Urinary bladder (tissue), 3 donors: ENCODE measurements at regions not wholly inside any gene's neighbourhood (a gene's known extent, or its start where the extent isn't known, plus 50 kb on each side); places are given as distances from the start of the nearest gene placed in this dataset.

Experiments used
- DNase-seq: peaks from one replicate; pipeline ENCODE4 v3.0.0-alpha.2; 2015; ENCODE audit errors: extremely low spot score
- H3K27ac ChIP-seq: one replicate; pipeline ENCODE4 v1.5.1; 2013; ENCODE audit warnings: low read depth, mild to moderate bottlenecking, moderate library complexity
- H3K36me3 ChIP-seq: one replicate; pipeline ENCODE4 v1.6.1; 2013; ENCODE audit warnings: mild to moderate bottlenecking, moderate library complexity; ENCODE audit not compliant: insufficient read depth
- H3K4me1 ChIP-seq: one replicate; pipeline ENCODE4 v1.6.1; 2013; ENCODE audit warnings: mild to moderate bottlenecking, moderate library complexity; ENCODE audit not compliant: insufficient read depth
- H3K4me3 ChIP-seq: one replicate; pipeline ENCODE4 v1.5.1; 2013; ENCODE audit warnings: low read depth, low read length
- WGBS: extraction: QIAGEN DNeasy Blood & Tissue Kit; methylation state at CpG from one replicate; pipeline ENCODE4 v1.1.7; 2013; 5-methylcytosine and 5-hydroxymethylcytosine counted together
- donor health status: healthy with polysubstance abuse.
- donor health status: healthy.

DNA sequence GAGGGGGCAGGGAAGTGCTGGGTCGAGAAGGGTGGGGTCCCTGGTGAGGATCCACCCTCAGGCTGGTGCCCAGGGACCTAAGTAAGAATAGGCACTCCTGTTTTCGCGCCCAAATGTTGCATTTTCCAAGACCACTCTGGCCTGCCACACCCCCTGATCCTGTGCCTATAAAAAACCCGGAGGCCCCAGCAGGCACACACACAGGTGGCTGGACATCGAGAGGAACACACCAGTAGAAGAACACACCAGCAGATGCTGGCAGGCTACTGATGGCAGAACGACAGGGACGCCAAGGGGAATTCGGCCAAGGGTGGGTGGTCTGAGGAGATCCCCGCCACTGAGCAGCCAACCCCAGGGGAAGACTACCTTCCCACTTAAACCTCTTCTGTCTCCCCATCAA lies 633.9 kb upstream of the POT1 start:
- H3K4me1 ChIP-seq: no peaks in the 10 kb centered on the region
- no peak overlapping the region for H3K4me3 ChIP-seq
- no peak for DNase-seq
- 79% methylated on average over 9 of the region's 9 CpGs for WGBS
- no peak overlapping the region for H3K27ac ChIP-seq
- no peaks in the 10 kb centered on the region for H3K36me3 ChIP-seq

DNA sequence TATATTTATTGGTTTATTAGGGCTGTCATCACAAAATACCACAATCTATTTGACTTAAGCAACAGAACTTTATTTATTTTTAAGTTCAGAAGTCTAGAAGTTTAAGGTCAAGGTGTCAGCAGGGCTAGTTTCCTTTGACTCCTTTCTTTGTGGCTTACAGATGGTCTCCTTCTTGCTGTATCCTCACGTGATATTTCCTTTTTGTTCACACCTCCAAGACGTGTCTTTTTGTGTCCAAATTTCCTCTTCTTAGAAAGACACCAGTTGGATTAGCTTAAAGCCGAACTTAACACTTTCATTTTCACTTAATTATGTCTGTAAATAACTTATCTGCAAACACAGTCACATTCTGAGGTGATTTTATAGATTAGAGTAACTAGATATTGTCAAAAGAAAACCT lies 631.4 kb upstream of the POT1 start:
- no peak for DNase-seq
- H3K36me3 ChIP-seq: no peaks in the 10 kb centered on the region
- no peak overlapping the region for H3K4me3 ChIP-seq
- no peak overlapping the region for H3K27ac ChIP-seq
- H3K4me1 ChIP-seq: no peaks in the 10 kb centered on the region
- 51% methylated on average over 3 of the region's 3 CpGs for WGBS

DNA sequence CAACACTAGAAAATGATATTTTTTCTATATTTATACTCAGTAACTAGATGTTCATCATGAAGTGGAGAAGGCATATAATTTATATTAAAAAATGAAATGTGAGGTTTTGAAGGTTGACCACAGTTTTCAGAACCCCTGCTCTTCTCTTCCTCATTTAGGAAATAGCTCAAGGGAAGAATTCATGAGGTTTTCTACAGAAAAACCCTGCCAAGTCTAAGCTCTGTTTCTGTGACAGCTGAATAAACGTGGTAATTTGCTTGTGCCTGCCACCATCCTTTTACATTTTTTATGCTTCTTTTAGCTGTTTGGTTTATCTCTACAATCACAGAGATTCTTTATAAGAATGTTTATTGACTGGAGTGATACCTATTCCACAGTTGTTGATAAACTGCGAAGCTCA lies 630.3 kb upstream of the POT1 start:
- Histone ChIP-seq H3K27ac (no peak overlapping the region), H3K4me3 (no peak overlapping the region), H3K36me3 (no peaks in the 10 kb centered on the region), H3K4me1 (no peaks in the 10 kb centered on the region)
- 51% methylated on average over 2 of the region's 2 CpGs for WGBS
- no peak for DNase-seq

DNA sequence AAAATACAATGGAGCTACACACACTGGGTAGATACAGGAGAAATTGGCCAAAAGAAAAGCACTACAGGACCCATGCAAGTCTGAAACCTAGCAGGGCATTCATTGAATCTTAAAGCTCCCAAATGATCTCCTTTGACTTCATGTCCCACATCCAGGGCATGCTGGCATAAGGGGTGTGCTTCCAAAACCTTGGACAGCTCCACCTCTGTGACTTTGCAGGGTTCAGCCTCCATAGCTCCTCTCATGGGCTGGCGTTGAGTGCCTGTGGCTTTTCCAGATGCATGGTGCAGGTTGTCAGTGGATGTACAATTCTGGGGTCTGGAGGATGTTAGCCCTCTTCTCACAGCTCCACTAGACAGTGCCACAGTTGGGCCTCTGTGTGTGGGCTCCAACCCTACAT lies 626.3 kb upstream of the POT1 start:
- H3K4me3 ChIP-seq: no peak overlapping the region
- WGBS: 64% methylated on average over 1 of the region's 1 CpG
- DNase-seq: no peak
- no peaks in the 10 kb centered on the region for H3K36me3 ChIP-seq
- H3K4me1 ChIP-seq: no peaks in the 10 kb centered on the region
- H3K27ac ChIP-seq: no peak overlapping the region

DNA sequence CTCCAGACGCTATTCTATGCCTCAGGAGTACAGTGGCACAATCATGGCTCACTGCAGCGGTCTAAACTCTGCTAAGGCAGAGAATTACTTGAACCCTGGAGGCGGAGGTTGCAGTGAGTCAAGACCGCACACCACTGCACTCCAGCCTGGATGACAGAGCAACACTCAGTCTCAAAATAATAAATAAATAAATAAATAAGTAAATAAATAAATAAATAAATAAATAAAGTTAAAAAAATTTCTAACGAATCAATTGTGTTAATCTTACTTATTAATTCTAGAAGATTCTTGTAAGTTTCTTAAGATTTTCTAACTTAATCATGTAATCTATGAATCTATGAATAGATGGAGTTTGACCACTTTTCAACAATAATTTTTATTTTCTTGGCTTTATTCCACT lies 621.4 kb upstream of the POT1 start:
- Histone ChIP-seq H3K27ac (no peak overlapping the region), H3K4me1 (no peaks in the 10 kb centered on the region), H3K36me3 (no peaks in the 10 kb centered on the region), H3K4me3 (no peak overlapping the region)
- no peak for DNase-seq
- WGBS: 88% methylated on average over 5 of the region's 5 CpGs

DNA sequence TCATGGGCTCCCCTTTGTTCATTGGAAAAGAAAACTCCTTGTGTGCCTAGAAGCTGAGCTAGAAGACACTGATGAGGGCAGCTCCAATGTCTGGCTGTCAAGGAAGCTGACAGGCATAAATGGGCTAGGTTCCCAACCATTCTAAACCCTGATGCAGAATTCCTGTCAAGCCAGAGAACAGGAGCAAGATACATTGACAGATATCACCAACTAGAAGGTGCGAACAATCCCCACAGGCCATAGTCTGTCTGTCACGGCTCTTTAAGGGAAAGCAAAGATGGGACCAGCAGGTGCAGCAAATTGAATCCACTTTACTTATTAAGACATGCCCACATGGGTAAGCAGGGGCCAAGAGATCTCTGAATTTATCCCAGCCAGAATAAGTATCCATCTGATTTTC lies 617.9 kb upstream of the POT1 start:
- Histone ChIP-seq H3K36me3 (no peaks in the 10 kb centered on the region), H3K27ac (no peak overlapping the region), H3K4me1 (no peaks in the 10 kb centered on the region), H3K4me3 (no peak overlapping the region)
- DNase-seq: no peak
- WGBS: 86% methylated on average over 2 of the region's 2 CpGs

DNA sequence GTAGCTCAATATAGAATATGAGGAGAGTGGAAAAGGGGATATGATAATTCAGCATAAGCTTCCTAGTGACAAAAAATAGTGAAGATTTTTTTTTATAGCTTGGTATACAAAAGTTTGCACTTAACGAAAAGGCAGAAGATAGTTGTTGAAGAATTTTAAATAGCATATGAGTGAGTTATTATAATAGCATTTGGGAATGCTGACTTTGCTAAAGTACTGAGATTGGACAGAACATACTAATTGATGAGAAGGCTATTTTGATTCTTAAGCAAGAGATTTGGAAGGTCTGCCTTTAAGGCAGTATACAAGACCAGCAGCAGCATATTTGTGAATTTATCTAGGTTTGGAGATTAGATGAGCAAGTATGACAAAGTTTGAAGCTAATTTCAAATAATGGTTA lies 600.9 kb upstream of the POT1 start:
- WGBS: 82% methylated on average over 1 of the region's 1 CpG
- Histone ChIP-seq H3K4me3 (no peak overlapping the region), H3K27ac (no peak overlapping the region)

DNA sequence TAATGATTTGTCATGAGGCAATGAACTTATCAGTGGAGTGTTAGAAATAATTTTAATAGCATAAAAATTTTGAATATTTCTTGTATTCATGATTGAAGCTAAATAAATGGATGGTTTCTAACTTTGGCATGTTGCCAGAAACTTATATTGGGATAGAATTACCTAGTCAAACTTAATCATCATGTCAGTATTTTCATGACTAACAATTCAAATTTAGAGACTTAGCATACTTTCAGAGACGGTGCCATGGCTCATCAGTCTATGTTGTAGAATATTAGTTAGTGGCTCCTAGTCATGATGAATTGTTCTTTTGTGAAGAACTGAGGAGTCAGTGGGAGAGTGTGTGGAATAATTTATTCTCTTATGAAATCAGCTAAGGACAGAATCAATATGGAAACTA lies 599.6 kb upstream of the POT1 start:
- no peak overlapping the region for H3K27ac ChIP-seq
- no peak overlapping the region for H3K4me3 ChIP-seq
- DNase-seq: no peak
- H3K4me1 ChIP-seq: no peaks in the 10 kb centered on the region
- no peaks in the 10 kb centered on the region for H3K36me3 ChIP-seq
- 80% methylated on average over 1 of the region's 1 CpG for WGBS

More for the DNA sequence above, 600.9 kb upstream of the POT1 start:
- H3K4me1 ChIP-seq: no peaks in the 10 kb centered on the region
- DNase-seq: no peak
- no peaks in the 10 kb centered on the region for H3K36me3 ChIP-seq

DNA sequence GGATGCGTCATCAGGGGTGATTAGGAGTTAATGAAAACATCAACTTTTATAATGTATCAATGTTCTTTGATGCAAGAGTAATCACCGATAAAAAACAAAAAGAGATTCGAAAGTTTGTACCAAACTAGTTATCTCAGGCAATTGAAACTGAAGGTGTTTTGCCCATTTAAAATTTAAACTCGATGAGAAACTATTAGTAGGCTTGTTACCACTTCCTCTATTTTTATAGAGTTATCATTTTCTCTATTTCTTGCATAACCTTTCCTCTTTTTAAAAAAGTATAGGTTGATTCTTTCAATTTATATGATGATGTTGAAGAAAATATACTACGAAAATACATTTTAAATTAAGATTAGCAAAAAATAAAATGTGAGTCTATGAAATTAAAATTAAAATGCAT lies 597.3 kb upstream of the POT1 start:
- Histone ChIP-seq H3K4me3 (no peak overlapping the region), H3K4me1 (no peaks in the 10 kb centered on the region), H3K27ac (no peak overlapping the region), H3K36me3 (no peaks in the 10 kb centered on the region)
- DNase-seq: no peak
- WGBS: 88% methylated on average over 5 of the region's 5 CpGs

DNA sequence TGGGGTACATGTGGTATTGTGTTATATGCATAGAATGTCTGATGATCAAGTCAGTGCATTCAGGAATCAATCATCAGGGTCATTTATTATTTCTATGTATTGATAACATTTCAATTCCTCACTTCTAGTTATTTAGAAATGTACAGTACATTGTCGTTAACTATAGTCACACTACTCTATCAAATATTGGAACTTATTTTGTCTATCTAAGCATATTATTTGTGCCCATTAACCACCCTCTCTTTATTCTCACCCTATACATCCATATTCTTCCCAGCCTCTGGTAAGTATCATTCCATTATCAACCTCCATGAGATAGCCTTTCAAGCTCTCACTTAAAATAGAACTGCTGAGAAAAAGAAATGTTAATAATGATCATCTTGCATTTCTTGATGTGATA lies 596.5 kb upstream of the POT1 start:
- no peak for DNase-seq
- Histone ChIP-seq H3K27ac (no peak overlapping the region), H3K4me1 (no peaks in the 10 kb centered on the region), H3K4me3 (no peak overlapping the region), H3K36me3 (no peaks in the 10 kb centered on the region)
- 94% methylated on average over 1 of the region's 1 CpG for WGBS

DNA sequence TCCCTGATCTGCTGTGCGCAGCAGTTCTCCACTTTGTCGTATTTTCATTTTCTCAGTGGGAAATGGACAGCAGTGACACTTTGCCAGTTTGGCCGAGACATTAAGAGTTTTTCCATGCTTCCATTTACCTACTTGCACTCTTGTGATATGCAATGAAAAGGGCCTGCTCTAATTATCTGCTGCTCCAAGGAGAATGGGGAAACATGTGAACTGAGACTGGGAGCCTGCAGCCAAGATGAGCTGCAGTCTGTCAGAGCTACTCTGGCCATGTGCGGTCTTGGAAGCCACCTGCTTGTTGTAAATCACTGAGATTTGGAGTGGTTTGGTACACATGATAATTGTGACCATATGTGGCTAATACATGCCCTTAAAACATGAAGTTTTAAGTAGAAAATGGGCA lies 586.6 kb upstream of the POT1 start:
- H3K27ac ChIP-seq: no peak overlapping the region
- H3K4me1 ChIP-seq: no peaks in the 10 kb centered on the region
- DNase-seq: no peak
- no peak overlapping the region for H3K4me3 ChIP-seq
- H3K36me3 ChIP-seq: no peaks in the 10 kb centered on the region
- WGBS: 58% methylated on average over 4 of the region's 4 CpGs

DNA sequence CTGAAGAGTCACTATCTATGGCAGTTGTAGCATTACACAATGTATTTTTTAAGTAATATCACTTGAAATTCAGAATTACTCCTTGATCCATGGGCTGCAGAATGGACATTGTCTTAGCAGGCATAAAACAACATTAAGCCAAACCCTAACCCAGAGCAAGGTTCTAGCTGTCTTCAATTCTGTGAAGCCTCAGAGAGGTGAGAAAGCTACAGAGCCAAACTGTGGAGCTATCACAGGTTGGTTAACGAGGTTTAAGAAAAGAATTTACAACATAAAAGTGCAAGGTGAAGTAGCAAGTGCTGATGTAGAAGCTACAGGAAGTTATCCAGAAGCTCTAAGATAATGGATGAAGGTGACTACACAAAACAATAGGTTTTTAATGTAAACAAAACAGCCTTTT lies 582.7 kb upstream of the POT1 start:
- Histone ChIP-seq H3K4me3 (no peak overlapping the region), H3K4me1 (no peaks in the 10 kb centered on the region), H3K36me3 (no peaks in the 10 kb centered on the region), H3K27ac (no peak overlapping the region)
- WGBS: 90% methylated on average over 1 of the region's 1 CpG
- DNase-seq: no peak

DNA sequence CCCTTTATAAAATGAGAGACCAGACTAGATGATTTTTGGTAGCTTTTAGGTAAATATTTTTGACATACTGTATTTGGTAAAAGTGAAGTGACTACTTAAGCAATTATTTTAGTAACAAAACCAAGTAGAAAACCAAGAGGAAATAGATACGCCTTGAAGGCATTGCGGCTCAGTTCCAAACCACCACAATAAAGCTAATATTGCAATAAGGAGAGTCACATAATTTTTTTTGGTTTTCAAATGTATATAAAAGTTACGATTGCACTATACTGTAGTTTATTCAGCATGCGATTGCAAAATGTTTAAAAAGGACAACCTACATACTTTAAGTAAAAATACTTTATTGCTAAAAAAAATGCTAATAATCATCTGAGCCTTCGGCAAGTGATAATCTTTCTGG lies 581.7 kb upstream of the POT1 start:
- no peak for DNase-seq
- no peak overlapping the region for H3K4me3 ChIP-seq
- H3K4me1 ChIP-seq: no peaks in the 10 kb centered on the region
- no peaks in the 10 kb centered on the region for H3K36me3 ChIP-seq
- WGBS: 97% methylated on average over 5 of the region's 5 CpGs
- H3K27ac ChIP-seq: no peak overlapping the region

DNA sequence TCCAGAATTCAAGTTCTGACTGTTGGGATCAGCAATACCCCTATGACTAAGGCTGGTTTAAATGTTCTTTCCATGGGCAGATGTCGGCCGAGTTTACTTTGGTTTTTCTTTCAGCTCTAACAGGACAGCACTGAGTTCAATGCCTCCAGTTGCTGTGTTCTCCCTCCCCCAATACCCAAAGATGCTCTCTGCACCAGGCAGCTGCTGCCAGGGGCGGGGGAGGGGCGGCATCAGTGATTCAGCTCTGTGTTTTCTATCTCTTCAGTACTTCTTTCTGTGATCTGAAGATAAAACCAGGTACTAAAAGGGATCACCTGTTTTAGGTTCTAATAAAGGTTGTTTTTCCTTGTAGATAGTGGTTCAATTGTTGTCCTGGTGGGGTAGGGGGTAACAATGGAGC lies 576.7 kb upstream of the POT1 start:
- WGBS: 74% methylated on average over 4 of the region's 4 CpGs
- H3K4me3 ChIP-seq: no peak overlapping the region
- no peaks in the 10 kb centered on the region for H3K36me3 ChIP-seq
- no peak overlapping the region for H3K27ac ChIP-seq
- H3K4me1 ChIP-seq: no peaks in the 10 kb centered on the region
- DNase-seq: no peak

DNA sequence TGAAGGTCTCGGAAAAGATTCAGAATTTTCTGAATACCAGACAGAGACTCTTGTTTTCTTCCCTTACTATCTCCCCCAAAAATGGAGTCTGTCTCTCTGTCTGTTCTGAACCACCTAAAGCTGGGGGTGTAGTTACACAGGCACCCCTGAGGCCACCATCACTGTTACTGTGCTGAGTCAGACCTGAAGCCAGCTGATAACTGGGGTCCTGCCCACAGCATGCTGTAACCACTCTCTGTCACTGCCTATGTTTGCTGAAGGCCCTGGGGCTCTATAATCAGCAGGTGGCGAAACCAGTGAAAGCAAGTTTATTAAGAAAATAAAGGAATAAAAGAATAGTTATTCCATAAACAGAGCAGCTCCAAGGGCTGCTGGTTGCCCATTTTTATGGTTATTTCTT lies 575.2 kb upstream of the POT1 start:
- Histone ChIP-seq H3K4me1 (no peaks in the 10 kb centered on the region), H3K36me3 (no peaks in the 10 kb centered on the region), H3K4me3 (no peak overlapping the region), H3K27ac (no peak overlapping the region)
- no peak for DNase-seq
- 96% methylated on average over 2 of the region's 2 CpGs for WGBS
